K562 (cell line): ENCODE measurements at regions not wholly inside any gene's neighbourhood (a gene's known extent, or its start where the extent isn't known, plus 50 kb on each side); places are given as distances from the start of the nearest gene placed in this dataset.

Source experiments
- ATAC-seq: fragments of 200-7000 bp; cut with Tn5 transposase; 3 replicates; pipeline ENCODE4 v1.9.1; 2020; ENCODE audit warnings: moderate library complexity
- BruUV-seq: library from RNA; stranded (reverse); fragments of 400-500 nt; replicated peaks from 2 replicates; lab custom pipeline; 2021; lab: Mats Ljungman, UMichigan
- CTCF ChIA-PET: fragments of 300-600 bp; formaldehyde crosslinking; extraction: SDS; loops from one replicate; lab custom pipeline; 2021; ENCODE audit warnings: low intra/inter-chr PET ratio; lab: Yijun Ruan, JAX
- POLR2A ChIA-PET: fragments of 300-600, 350-650 bp; sonication (Branson Sonifier 250); formaldehyde crosslinking; extraction: SDS; loops from one replicate; lab custom pipeline; 2021; ENCODE audit warnings: antibody characterized with exemption, inconsistent platforms; lab: Yijun Ruan, JAX
- DNase-seq, 4 experiments: peaks; one replicate each; pipeline versions ENCODE4 v3.0.0 to v3.0.0-alpha.2; 2011 to 2018; ENCODE audit warnings: low spot score in 3 of 4, mixed read lengths in 3 of 4; ENCODE audit errors: extremely low read depth in 1 of 4
- FAIRE-seq: peaks from 2 replicates; lab custom pipeline; 2011; peaks lifted over from hg19 to GRCh38; lab: Jason Lieb, UNC
- H2AFZ ChIP-seq: 2 replicates; pipeline ENCODE4 v1.6.0; 2011; ENCODE audit warnings: low read depth, low read length, control low read depth, inconsistent platforms
- H3K27ac ChIP-seq: fragments of 200-600 bp; 3 replicates; pipeline ENCODE4 v1.8.0; 2011; ENCODE audit warnings: low read depth, mild to moderate bottlenecking, control low read depth, inconsistent platforms, low read length, moderate library complexity, mixed read lengths; ENCODE audit errors: extremely low read depth
- H3K27me3 ChIP-seq, 2 experiments: fragments of 300-600 bp in 1 of 2; 2 replicates in 1 of 2; 3 replicates in 1 of 2; pipeline versions ENCODE4 v1.6.0 to v1.8.0; 2011; ENCODE audit warnings: inconsistent platforms in 2 of 2, low read length in 2 of 2, mild to moderate bottlenecking in 1 of 2, mixed read lengths in 1 of 2, moderate library complexity in 1 of 2; ENCODE audit not compliant: control insufficient read depth in 2 of 2, insufficient read depth in 2 of 2
- H3K36me3 ChIP-seq: fragments of 300-600 bp; 3 replicates; pipeline ENCODE4 v1.8.0; 2011; ENCODE audit warnings: mild to moderate bottlenecking, low read length, inconsistent platforms; ENCODE audit not compliant: control insufficient read depth, insufficient read depth
- H3K4me1 ChIP-seq, 2 experiments: fragments of 200-600 bp in 1 of 2; replicated peaks in 1 of 2; 2 replicates in 1 of 2; 3 replicates in 1 of 2; pipeline versions ENCODE4 v1.5.1 to v1.8.0; 2011; ENCODE audit warnings: inconsistent platforms in 2 of 2, low read length in 2 of 2, mild to moderate bottlenecking in 1 of 2, mixed read lengths in 1 of 2, moderate library complexity in 1 of 2; ENCODE audit not compliant: control insufficient read depth in 2 of 2, insufficient read depth in 2 of 2
- H3K4me2 ChIP-seq: 2 replicates; pipeline ENCODE4 v1.6.1; 2011; ENCODE audit warnings: low read length, control low read depth, inconsistent platforms, mixed read lengths; ENCODE audit not compliant: insufficient read depth
- H3K4me3 ChIP-seq: fragments of 200-600 bp; sonication (generic), shearing (Covaris generic); 2 replicates; pipeline ENCODE4 v1.5.1; 2016; ENCODE audit warnings: control low read depth, inconsistent platforms
- H3K79me2 ChIP-seq: fragments of 200-600 bp; 3 replicates; pipeline ENCODE4 v1.8.0; 2011; ENCODE audit warnings: low read length, inconsistent platforms; ENCODE audit not compliant: control insufficient read depth, insufficient read depth
- H3K9ac ChIP-seq, 2 experiments: 2 replicates each; pipeline versions ENCODE4 v1.6.0 to v1.6.1; 2011; ENCODE audit warnings: low read depth in 2 of 2, low read length in 2 of 2, control low read depth in 1 of 2, inconsistent platforms in 1 of 2, mild to moderate bottlenecking in 1 of 2, mixed read lengths in 1 of 2; ENCODE audit not compliant: insufficient read depth in 1 of 2
- H3K9me1 ChIP-seq: one replicate; pipeline ENCODE4 v1.6.0; 2011; ENCODE audit warnings: inconsistent platforms, mild to moderate bottlenecking, low read length, moderate library complexity; ENCODE audit not compliant: control insufficient read depth, insufficient read depth
- H3K9me3 ChIP-seq: replicated peaks from 2 replicates; pipeline ENCODE4 v1.5.1; 2011; ENCODE audit warnings: low read depth, low read length, inconsistent platforms; ENCODE audit not compliant: control insufficient read depth, insufficient read depth
- H4K20me1 ChIP-seq: replicated peaks from 2 replicates; pipeline ENCODE4 v1.6.1; 2011; ENCODE audit warnings: low read length, inconsistent platforms, mixed read lengths; ENCODE audit not compliant: control insufficient read depth, insufficient read depth
- ELF4 ChIP-seq: fragments of 450-650 bp; formaldehyde crosslinking; IDR thresholded peaks from 2 replicates; pipeline ENCODE4 v1.4.0; 2022; ENCODE audit warnings: missing genetic modification characterization
- ETV1 ChIP-seq: fragments of 450-650 bp; conservative IDR thresholded peaks from 2 replicates; pipeline ENCODE4 v1.6.1; 2016; ENCODE audit warnings: missing genetic modification characterization, control low read depth, low read depth, missing compliant biosample characterization
- GTF3C2 ChIP-seq: IDR thresholded peaks from 3 replicates; pipeline ENCODE4 v1.6.1; 2011; ENCODE audit warnings: borderline replicate concordance, mild to moderate bottlenecking, moderate library complexity; ENCODE audit not compliant: insufficient read length; ENCODE audit errors: extremely low read depth
- HDAC8 ChIP-seq: fragments of 450-650 bp; IDR thresholded peaks from 2 replicates; pipeline ENCODE4 v1.6.1; 2016; ENCODE audit warnings: mild to moderate bottlenecking, missing genetic modification characterization, moderate library complexity, missing compliant biosample characterization
- MAX ChIP-seq: sonication (generic); formaldehyde crosslinking; IDR thresholded peaks from 2 replicates; pipeline ENCODE4 v1.9.0; 2022; ENCODE audit warnings: mild to moderate bottlenecking, missing genetic modification reagents
- SNIP1 ChIP-seq: fragments of 450-650 bp; IDR thresholded peaks from 2 replicates; pipeline ENCODE4 v1.7.1; 2017; ENCODE audit warnings: low read depth, mild to moderate bottlenecking
- TAF1 ChIP-seq: IDR thresholded peaks from 2 replicates; pipeline ENCODE4 v1.6.1; 2011; ENCODE audit warnings: mild to moderate bottlenecking, low read length, moderate library complexity; ENCODE audit not compliant: insufficient read depth, control insufficient read depth, severe bottlenecking; ENCODE audit errors: extremely low read depth
- ZNF140 ChIP-seq: fragments of 250-450 bp; sonication (Bioruptor Pico); IDR thresholded peaks from 2 replicates; pipeline ENCODE4 v1.8.0; 2021; ENCODE audit warnings: moderate library complexity, mild to moderate bottlenecking, inconsistent platforms
- ZNF212 ChIP-seq: fragments of 450-650 bp; formaldehyde crosslinking; IDR thresholded peaks from 2 replicates; pipeline ENCODE4 v1.4.0; 2020; ENCODE audit warnings: mild to moderate bottlenecking
- ZNF277 ChIP-seq: fragments of 250-450 bp; sonication (Bioruptor Pico); IDR thresholded peaks from 2 replicates; pipeline ENCODE4 v1.8.0; 2022; ENCODE audit warnings: inconsistent platforms, mild to moderate bottlenecking, moderate library complexity, borderline replicate concordance
- ZNF511 ChIP-seq: sonication (generic); formaldehyde crosslinking; IDR thresholded peaks from 2 replicates; pipeline ENCODE4 v1.8.0; 2022; ENCODE audit warnings: mild to moderate bottlenecking, missing genetic modification reagents
- ZNF512 ChIP-seq: IDR thresholded peaks from 2 replicates; pipeline ENCODE4 v1.6.1; 2016; ENCODE audit warnings: missing genetic modification characterization, missing compliant biosample characterization
- WGBS: fragments of 100-300 bp; shearing (Covaris generic); methylation state at CpG from one replicate; pipeline ENCODE4 v1.1.6; 2016; ENCODE audit warnings: low coverage, mixed read lengths; ENCODE audit not compliant: insufficient coverage; ENCODE audit errors: missing lambda C conversion rate; 5-methylcytosine and 5-hydroxymethylcytosine counted together
- in situ Hi-C: fragments of 300-500 bp; cut with MboI; formaldehyde crosslinking; loops from 4 replicates; pipeline ENCODE4 v1.15.0; 2018; ENCODE audit warnings: inconsistent platforms, mixed read lengths
- intact Hi-C: fragments of 100-400 bp; cut with micrococcal nuclease; formaldehyde crosslinking; loops from 2 replicates; pipeline ENCODE4 v1.14.2; 2022

- no peak for TF ChIP-seq ZNF277 (CRISPR knock-in tag)
- no peak for TF ChIP-seq ZNF140 (CRISPR knock-in tag)
- TF ChIP-seq TAF1 = no peak
- TF ChIP-seq HDAC8 (tag) = no peak
- TF ChIP-seq ZNF511 (CRISPR knock-in tag) = no peak
- no peak for TF ChIP-seq MAX (CRISPR knock-in tag)
- TF ChIP-seq ZNF212 (CRISPR knock-in tag) = no peak
Measured at GRCh38 chr4:175986668-175987067, 79.0 kb upstream of the WDR17 start (continued).

GRCh38 chr4:175988511-175988910 is 77.1 kb upstream of the WDR17 start:
- no peak for DNase-seq
- 0% methylated on average over 1 of the region's 1 CpG for WGBS
- TF ChIP-seq SNIP1 = no peak
- no peak for TF ChIP-seq ZNF512 (tag)
- TF ChIP-seq ELF4 (CRISPR knock-in tag) = no peak
- no peak for TF ChIP-seq ETV1
- no peak for TF ChIP-seq GTF3C2

More at GRCh38 chr4:175988511-175988910, 77.1 kb upstream of the WDR17 start:
- Histone ChIP-seq H3K4me3 (no peak overlapping the region), H3K4me1 (no peaks in the 10 kb centered on the region), H3K9me1 (no peaks in the 10 kb centered on the region), H3K27me3 (no peaks in the 10 kb centered on the region), H3K9ac (no peak overlapping the region), H3K27ac (no peak overlapping the region), H3K36me3 (no peaks in the 10 kb centered on the region), H3K9me3 (no peaks in the 10 kb centered on the region), H3K79me2 (no peaks in the 10 kb centered on the region), H3K4me2 (no peak overlapping the region), H2AFZ (no peak overlapping the region), H4K20me1 (no peaks in the 10 kb centered on the region)
- ChIA-PET POLR2A (no interaction called here), CTCF (no interaction called here)
- no TSS peak for BruUV-seq
- in situ Hi-C loops = no loop called here
- ATAC-seq = no peak
- FAIRE-seq = no peak
- intact Hi-C loops = no loop called here
